Erythroblast (primary cell): ENCODE measurements at regions not wholly inside any gene's neighbourhood (a gene's known extent, or its start where the extent isn't known, plus 50 kb on each side); places are given as distances from the start of the nearest gene placed in this dataset.
"Not testable (repeated sequence)": the region's sequence is repeated elsewhere in the genome, so short reads cannot be mapped to it uniquely, and the experiment has no call there.

Source experiments
- DNase-seq, 2 experiments: peaks; one replicate each; lab custom pipeline; 2025; lab: John Stamatoyannopoulos, UW
- GATA1 ChIP-seq: IDR thresholded peaks from 2 replicates; pipeline ENCODE4 v1.6.1; 2011; ENCODE audit warnings: low read depth, mild to moderate bottlenecking, control low read depth, low read length, moderate library complexity
- POLR2A ChIP-seq: IDR thresholded peaks from 2 replicates; pipeline ENCODE4 v1.6.1; 2011; ENCODE audit warnings: mild to moderate bottlenecking, low read length

DNA sequence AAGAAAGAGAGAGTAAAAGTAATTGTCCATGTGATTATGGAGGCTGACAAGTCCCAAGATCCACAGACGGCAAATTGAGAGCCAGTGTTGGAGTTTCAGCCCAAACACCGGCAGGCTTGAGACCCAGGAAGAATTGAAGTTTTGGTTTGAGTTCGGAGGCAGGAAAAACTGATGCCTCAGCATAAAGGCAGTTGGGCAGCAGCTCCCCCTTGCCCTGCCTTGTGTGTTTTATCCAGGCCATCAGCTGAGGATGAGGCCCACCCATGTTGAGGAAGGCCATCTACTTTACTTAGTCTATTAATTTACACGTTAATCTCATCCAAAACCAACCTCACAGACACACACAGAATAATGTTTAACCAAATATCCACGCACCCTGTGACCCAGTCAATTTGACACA, 64.6 kb upstream of the SERPINE2 start:
- TF ChIP-seq POLR2A, result no peak
- no peak for TF ChIP-seq GATA1
- no peak for DNase-seq

DNA sequence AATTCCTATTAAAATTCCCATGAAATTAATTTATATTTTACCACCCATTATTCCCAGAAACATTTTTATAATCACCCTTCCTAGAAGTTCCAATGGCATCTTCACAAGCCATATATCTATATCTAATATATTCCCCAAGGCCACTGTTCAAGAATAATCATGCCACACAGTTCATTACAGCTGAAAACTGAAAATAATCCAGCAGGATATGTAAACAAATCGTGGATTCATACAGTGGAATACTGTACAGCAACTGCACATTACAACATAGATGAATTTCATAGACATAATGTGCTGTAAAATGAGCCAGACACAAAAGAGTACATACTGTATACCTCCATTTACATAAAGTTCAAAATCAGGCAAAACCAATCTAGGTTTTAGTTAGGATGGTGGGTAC, 63.9 kb upstream of the SERPINE2 start:
- DNase-seq, result no peak

DNA sequence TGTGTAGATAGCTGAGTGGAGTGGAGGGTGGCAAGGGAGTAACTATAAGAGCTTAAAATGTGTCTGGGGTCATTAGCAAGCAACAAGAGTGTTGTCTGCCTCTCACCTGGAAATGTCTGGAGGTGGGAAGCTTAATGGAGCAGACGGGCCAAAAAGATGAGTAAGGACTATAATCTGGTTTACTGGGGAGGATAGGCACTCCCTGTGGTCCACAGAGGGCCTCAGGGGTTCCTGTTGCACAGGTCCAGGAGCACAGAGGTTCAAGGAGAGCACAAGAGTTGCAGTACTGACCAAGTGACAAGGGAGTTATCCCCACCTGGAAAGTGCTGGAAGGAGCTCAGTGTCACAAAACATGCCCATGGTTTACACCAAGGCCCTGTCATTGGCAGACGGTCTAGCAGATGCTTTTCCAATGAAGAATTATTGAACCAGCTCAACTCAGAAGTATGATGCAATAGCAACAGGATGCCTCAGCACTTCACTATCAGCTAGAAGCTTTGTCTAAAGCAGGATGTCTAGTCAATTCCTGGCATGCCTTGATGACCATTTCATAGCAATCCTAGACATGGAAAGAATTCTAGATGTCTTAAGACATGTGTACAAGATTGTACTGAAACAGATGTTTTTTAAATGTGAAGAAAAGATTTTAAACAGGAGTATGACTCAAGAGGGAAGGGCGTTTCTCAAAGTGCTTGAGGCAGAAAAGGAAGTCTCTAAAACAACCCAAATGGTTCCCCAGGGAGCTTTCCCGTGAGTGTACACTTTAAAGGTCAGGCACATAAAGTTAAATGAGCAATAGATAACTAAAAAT, 62.9 kb upstream of the SERPINE2 start:
- TF ChIP-seq GATA1 (no peak), POLR2A (no peak)
- DNase-seq, result no peak

More for the DNA sequence above, 63.9 kb upstream of the SERPINE2 start:
- TF ChIP-seq POLR2A, result no peak
- no peak for TF ChIP-seq GATA1

DNA sequence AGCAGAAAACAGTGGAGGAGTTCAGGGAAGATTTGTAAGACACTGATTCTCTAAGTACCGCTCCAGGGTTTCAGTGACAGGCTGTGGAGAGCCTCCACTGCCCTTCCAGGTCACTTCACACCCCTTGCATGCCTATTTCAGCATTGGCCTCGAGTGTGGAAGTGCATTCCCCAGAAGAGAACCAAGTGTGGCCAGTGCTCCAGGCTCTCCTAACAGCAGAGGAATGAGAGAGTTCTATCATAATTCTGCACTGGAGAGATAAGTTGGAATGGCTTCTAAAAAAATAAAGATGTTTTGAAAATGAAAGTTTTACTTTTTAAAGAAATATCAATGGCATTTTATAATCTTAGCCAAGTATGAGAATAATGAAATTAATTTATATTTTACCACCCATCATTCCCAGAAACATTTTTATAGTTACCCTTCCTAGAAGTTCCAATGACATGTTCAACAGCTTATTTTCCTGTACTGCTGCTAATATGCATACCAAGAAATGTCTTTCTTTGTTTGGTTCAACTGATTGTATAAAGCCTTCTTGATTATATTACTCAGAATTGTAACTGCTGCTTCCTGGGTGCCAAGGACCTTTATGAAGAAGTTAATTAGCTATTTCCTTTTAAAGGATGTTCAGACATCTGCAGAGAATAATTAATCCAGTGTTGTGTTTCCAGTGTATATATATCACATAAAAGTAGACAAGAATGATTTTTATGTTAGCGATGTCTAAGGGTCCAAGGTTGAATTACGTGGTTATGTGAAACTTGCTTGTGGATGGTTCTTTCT, 61.0 kb upstream of the SERPINE2 start:
- no peak for TF ChIP-seq POLR2A
- no peak for TF ChIP-seq GATA1
- DNase-seq, result no peak

DNA sequence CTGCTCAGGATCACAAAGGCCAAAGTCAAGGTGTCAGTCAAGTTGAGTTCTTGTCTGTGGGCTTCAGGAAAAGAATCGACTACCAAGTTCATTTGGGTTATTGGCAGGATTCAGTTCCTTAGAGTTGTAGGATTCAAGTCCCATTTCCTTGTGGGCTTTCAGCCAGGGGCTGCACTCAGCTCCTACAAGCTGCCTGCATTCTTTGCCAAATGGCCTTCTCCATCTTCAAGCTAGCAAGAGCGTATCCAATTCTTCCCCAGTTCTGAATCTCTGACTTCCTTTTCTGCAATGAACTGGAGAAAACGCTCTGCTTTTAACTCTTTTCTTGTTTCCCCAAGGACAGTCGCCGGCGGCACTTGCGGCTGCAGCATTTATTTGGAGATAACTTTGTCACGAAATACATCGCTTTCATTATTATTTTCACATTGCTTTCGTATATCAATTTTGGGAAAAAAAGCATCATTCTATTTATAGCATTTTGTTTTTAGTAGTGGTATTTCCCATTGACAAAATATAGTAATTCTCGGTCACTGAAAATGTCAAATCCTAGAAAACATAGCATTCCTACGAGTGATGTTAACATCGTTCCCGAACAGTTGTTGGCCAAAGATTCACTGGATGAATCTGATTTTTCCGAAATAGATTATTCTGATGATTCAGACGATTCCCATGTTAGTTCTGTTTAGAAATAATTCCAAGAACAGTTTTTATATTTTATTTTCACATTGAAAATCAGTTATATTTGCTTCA, 59.6 kb upstream of the SERPINE2 start:
- no peak for TF ChIP-seq GATA1
- TF ChIP-seq POLR2A, result no peak
- no peak for DNase-seq

DNA sequence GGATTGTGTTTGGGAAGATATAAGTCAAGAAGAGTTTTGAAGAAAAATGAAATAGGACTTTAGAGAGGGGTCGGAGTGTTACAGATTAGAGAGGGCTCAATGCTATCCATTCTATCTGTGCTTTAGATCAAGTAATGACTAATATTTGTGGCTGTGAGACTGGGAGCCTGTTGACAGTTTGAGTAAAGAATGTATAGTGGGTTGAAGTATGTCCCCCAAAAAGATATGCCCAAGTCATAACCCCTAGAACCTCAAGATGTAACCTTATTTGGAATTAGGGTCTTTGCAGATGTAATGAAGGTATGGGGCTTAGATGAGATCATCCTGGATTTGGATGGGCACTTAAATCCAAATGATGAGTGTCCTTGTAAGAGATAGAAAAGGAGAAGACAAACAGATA, 55.3 kb upstream of the SERPINE2 start:
- no peak for DNase-seq
- TF ChIP-seq POLR2A (no peak), GATA1 (no peak)

DNA sequence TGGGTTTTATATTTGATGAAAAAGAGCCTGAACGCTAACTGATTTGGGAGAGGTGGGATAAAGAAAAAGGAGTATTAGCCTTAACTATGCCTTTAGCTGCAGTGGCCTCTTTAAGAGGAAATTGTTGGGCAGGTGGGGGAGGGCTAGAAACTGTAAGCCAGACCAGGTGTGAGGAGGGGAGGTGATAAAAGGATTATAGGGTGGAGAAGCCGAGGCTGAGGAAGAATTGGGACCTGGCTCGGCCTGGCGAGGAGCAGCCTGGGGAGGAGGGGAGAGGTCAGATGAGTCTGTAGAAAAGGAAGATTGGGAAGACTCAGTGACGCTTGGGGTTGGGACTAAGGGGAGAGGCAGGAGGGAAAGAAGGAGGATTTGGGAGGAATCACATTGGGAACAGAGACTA, 52.6 kb upstream of the SERPINE2 start:
- DNase-seq, result not testable (repeated sequence)

DNA sequence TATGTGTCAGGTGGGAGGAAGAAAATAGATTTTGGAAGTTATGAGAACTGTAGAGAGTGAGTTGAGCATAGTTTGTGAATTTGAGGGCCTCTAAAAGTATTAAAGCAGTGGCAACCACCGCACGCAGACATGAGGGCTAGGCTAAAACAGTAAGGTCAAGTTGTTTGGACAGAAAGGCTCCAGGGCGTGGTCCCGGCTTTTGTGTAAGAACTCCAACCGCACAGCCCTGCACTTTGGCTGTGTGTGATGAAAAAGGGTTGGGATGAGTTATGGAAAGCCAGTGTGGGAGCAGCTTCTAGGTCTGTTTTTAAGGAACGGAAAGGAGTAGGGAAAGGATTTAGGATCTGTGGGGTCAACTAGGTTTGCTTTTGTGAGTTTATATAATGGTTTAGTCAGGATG, 50.5 kb upstream of the SERPINE2 start:
- not testable (repeated sequence) for DNase-seq
